T47D (cell line): ENCODE measurements at regions not wholly inside any gene's neighbourhood (a gene's known extent, or its start where the extent isn't known, plus 50 kb on each side); places are given as distances from the start of the nearest gene placed in this dataset.
"Not testable (repeated sequence)": the region's sequence is repeated elsewhere in the genome, so short reads cannot be mapped to it uniquely, and the experiment has no call there.

Source experiments
- DNase-seq, 2 experiments: peaks; one replicate each; pipeline versions ENCODE4 v3.0.0 to v3.0.0-alpha.2; 2011 to 2012; ENCODE audit warnings: low read depth in 1 of 2, low spot score in 1 of 2
- JUND ChIP-seq: IDR thresholded peaks from 2 replicates; pipeline ENCODE4 v1.6.1; 2012; ENCODE audit warnings: low read depth
- in situ Hi-C: cut with HindIII; loops from 2 replicates; pipeline ENCODE4 v1.10.0; 2016; ENCODE audit warnings: low sequenced_read_pairs, low pct_unique_long_range_greater_than_20kb

- no peak for DNase-seq
- in situ Hi-C loops: no loop called here
- TF ChIP-seq JUND: no peak
Measured at GRCh38 chr13:44690376-44690775, 114.2 kb upstream of the TSC22D1 start.

GRCh38 chr13:44688652-44689051 lies 112.5 kb upstream of the TSC22D1 start:
- no peak for DNase-seq
- no peak for TF ChIP-seq JUND
- in situ Hi-C loops: no loop called here

GRCh38 chr13:44686531-44686934 lies 110.4 kb upstream of the TSC22D1 start:
- in situ Hi-C loops: no loop called here
- no peak for TF ChIP-seq JUND
- no peak for DNase-seq

GRCh38 chr13:44685641-44686040 lies 109.5 kb upstream of the TSC22D1 start:
- in situ Hi-C loops: no loop called here
- DNase-seq: no peak
- no peak for TF ChIP-seq JUND

- DNase-seq, in situ Hi-C loops: not testable (repeated sequence)
Measured at GRCh38 chr13:44682416-44682815, 106.3 kb upstream of the TSC22D1 start.

- in situ Hi-C loops: no loop called here
- DNase-seq: no peak
- TF ChIP-seq JUND: no peak
Measured at GRCh38 chr13:44680746-44681355, 104.7 kb upstream of the TSC22D1 start.

- in situ Hi-C loops: no loop called here
- DNase-seq: no peak
- TF ChIP-seq JUND: no peak
Measured at GRCh38 chr13:44679597-44679996, 103.5 kb upstream of the TSC22D1 start.

- in situ Hi-C loops: no loop called here
- DNase-seq: no peak
- no peak for TF ChIP-seq JUND
Measured at GRCh38 chr13:44678197-44678596, 102.1 kb upstream of the TSC22D1 start.

GRCh38 chr13:44676534-44676933 lies 100.4 kb upstream of the TSC22D1 start:
- DNase-seq: no peak
- in situ Hi-C loops: no loop called here
- no peak for TF ChIP-seq JUND

GRCh38 chr13:44669534-44669933 lies 93.4 kb upstream of the TSC22D1 start:
- no peak for DNase-seq
- in situ Hi-C loops: no loop called here
- TF ChIP-seq JUND: no peak

- DNase-seq: no peak
- TF ChIP-seq JUND: no peak
- in situ Hi-C loops: no loop called here
Measured at GRCh38 chr13:44668688-44669087, 92.6 kb upstream of the TSC22D1 start.

- no peak for TF ChIP-seq JUND
- in situ Hi-C loops: no loop called here
- DNase-seq: no peak
Measured at GRCh38 chr13:44667943-44668342, 91.8 kb upstream of the TSC22D1 start.

- in situ Hi-C loops, DNase-seq: not testable (repeated sequence)
Measured at GRCh38 chr13:44666538-44666937, 90.4 kb upstream of the TSC22D1 start.

- in situ Hi-C loops: no loop called here
- no peak for DNase-seq
Measured at GRCh38 chr13:44664308-44664707, 88.2 kb upstream of the TSC22D1 start.

GRCh38 chr13:44662515-44662914 lies 86.4 kb upstream of the TSC22D1 start:
- no peak for TF ChIP-seq JUND
- in situ Hi-C loops: no loop called here
- DNase-seq: no peak

More at GRCh38 chr13:44664308-44664707, 88.2 kb upstream of the TSC22D1 start:
- TF ChIP-seq JUND: no peak
